ENCODE measurements at regions not wholly inside any gene's neighbourhood (a gene's known extent, or its start where the extent isn't known, plus 50 kb on each side); places are given as distances from the start of the nearest gene placed in this dataset.
"Not testable (repeated sequence)": the region's sequence is repeated elsewhere in the genome, so short reads cannot be mapped to it uniquely, and the experiment has no call there.

- no peak for DNase-seq (ENCODE audit: low read depth)
Measured at GRCh38 chr15:59896663-59897074, 107.4 kb upstream of the FOXB1 start.

- no peak for DNase-seq (ENCODE audit: low read depth)
Measured at GRCh38 chr15:59894835-59895234, 109.3 kb upstream of the FOXB1 start.

GRCh38 chr15:59892985-59893384 lies 111.1 kb upstream of the FOXB1 start:
- DNase-seq (ENCODE audit: low read depth): no peak

- not testable (repeated sequence) for DNase-seq (ENCODE audit: low read depth)
Measured at GRCh38 chr15:59887870-59888269, 116.2 kb upstream of the FOXB1 start.

DNA sequence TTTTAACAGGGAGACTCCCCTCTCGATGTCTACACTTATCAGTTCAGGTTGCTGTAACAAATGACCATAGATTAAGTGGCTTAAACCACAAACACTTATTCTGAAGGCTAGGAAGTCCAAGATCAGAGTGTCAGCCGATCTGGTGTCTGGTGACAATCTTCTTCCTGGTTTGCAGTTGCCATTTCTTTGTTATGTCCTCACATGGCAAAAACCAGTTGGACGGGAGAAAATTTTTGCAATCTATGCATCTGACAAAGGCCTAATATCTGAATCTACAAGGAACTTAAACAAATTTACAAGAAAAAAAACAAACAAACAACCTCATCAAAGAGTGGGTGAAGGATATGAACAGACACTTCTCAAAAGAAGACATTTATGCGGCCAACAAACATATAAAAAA lies 116.9 kb upstream of the FOXB1 start:
- no peak for DNase-seq (ENCODE audit: low read depth)

DNA sequence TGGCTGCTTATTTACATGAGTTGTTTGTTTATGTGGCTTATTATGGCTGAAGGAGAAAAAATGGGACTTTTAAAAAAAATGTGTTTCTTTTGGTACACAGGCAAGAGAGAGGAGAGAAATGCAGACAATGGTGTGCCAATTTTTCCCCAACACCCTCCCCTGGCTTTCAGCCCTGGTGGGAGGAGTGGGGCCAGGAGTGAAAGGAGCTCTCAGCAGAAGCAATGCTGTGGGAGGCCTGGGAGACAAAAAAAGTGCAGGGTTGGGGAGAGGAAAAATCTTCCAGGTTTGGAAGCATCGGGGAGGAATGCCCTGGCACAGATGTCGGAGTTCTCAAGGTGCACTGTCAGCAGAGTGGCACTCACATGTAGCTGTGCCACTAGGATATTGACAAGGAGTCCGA lies 117.7 kb upstream of the FOXB1 start:
- no peak for DNase-seq (ENCODE audit: low read depth)

DNA sequence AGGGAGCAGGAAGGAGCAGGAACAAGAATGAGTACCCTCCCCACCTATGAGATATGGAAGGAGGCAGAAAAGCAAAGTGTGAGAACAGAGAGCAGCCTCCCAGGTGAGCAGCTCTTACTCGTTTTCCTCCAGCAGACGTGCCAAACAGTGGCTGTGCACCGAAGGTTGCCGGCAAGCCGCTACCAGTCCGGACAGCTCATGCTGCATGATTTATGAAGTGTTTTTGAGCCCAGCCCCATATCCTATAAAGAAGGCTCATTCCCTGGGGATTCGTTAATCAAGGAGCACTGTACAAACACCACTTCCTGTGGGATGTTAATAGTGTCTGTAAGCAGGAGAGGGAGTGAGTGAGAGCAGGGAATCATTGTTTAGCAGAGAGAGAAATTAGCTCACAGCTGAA lies 118.3 kb upstream of the FOXB1 start:
- no peak for DNase-seq (ENCODE audit: low read depth)

GRCh38 chr15:59879506-59880265 lies 124.4 kb upstream of the FOXB1 start:
- no peak for DNase-seq (ENCODE audit: low read depth)

- no peak for DNase-seq (ENCODE audit: low read depth)
Measured at GRCh38 chr15:59876140-59876539, 128.0 kb upstream of the FOXB1 start.

- DNase-seq (ENCODE audit: low read depth): no peak
Measured at GRCh38 chr15:59873644-59874272, 130.4 kb upstream of the FOXB1 start.

DNA sequence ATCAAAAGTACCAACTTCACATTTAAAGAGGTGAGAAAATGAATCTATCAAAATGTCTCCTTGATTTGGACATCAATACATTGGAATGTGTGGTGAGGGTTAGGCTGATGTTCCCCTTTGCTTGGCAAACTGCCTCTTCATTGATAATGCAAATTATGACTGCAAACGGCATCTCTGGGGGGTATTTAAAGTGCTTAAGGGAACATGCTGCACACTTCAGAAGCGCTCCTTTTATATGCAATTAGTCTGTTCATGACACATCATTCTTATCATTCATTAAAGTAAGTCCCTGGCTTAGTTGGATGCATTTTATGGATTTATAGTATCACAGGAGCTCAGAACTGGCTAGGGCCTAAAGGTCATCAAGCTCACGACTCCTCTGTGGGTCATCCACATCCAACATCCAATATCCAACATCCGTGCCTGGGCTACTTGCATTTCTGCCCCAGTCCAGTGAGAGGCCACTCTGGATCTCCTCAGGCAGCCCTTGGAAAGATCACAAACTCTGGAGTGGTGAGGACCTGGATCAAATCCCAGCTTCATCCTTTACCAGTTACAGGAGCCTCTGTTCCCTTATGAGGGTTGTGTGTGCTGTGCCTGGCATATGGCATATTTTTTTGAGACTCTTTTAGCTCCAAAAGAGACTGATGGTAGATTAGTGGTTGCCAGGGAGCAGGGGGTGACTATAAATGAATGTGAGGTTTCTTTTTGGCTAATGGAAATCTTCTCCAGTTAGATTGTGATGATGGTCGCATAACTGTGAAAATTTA lies 136.8 kb upstream of the FOXB1 start:
- no peak for DNase-seq (ENCODE audit: low read depth)

DNA sequence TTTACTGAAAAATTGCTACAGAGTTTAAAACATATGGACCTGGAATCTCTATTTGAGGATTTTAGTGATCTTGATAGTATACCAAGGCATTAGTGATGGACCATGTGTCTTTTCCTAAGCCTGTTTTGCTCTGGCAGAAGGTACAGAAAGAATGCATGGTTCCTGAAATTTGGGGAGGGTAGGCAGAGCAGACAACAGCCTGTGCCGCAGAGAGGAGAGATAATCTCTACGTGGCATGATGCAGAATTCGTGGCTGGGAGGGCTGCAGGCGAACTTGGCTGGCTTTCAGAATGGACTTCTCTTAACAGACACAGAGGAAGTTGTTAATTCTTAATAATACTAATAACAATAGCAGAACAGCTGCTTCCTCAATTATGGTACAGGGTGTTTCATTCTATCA lies 137.5 kb upstream of the FOXB1 start:
- no peak for DNase-seq (ENCODE audit: low read depth)

- DNase-seq (ENCODE audit: low read depth): no peak
Measured at GRCh38 chr15:59862191-59863155, 141.6 kb upstream of the FOXB1 start.

DNA sequence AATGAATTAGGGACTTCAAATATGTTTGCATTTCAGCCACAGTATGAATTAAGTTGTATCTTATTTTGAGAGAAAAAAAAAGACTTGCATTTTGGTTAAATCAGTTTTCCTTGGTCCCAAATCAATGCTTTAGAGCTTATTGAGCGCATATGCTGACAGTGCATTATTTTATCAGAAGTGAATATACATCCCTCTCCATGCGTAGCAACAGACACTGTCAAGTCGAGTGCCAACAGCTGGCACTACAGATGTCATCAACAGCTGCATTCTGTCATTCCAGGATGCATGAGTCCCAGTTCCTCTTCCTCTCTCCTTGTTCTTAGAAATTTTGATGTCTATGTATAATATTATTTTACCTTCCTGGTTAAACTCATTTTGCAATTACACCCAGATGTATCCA lies 156.1 kb upstream of the FOXB1 start:
- no peak for DNase-seq (ENCODE audit: low read depth)

DNA sequence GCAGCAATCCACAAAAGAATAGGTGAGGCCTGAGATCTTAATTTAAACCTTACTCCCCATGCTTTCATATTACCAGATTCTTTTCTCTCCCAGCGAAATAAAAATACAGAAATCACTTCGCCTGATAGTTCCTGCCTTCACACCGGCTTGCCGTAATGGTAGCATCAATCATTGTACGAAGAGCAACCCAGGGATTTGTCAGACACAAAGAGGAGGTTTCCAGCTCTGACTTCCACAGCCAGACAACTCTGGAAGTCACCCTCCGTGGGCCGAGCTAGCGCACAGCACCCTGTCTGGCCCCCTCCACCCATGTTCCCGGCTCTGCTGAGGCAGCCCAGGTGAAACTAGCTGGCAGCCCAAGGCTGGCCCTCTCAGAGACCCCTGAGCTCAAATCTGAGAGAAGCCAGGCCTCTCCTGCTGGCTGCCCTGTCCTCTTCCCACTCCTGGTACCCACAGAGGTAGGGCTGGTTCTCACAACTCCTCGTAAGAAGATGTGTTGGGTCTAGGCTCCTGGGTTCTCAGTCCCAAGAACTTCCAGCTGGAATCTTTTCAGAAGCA lies 156.9 kb upstream of the BNIP2 start:
- no peak for DNase-seq (ENCODE audit: low read depth)

DNA sequence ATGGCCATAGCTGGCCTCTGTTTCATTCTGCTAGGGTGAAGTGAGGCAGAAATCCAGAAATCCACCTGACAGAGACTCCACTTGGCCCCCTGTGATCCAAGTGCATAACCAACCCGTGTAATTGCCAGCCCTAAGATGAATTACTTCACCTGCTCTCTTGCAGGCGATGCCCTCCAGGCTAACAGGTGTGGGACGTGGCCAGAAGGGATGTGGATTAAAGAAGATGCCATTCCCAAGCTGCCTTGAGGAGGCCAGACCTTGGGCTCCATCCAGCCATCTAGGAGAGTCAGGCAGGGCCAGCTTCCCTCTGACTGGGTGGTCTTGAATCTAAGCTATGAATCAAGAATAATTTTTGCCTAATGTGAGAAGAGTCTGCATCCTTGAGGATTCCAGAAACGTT lies 154.5 kb upstream of the BNIP2 start:
- DNase-seq (ENCODE audit: low read depth): no peak

DNA sequence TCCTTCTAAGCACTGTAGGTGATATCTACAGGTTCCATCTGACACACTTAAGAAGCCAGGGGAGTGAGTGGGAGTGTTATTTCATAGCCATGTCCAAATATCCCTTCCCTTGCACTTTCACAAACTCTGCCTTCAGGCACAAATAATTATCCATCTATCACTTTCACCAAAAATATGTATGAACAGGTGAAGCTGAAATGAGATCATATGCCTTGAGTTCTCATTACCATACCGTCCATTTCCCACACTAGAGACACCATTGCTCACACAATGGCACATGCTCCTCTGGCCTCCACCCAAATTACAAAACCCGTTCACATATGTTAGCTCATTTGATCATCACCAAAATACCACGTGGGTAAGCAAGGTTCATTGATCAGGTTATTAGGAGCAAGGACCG lies 151.9 kb upstream of the BNIP2 start:
- DNase-seq (ENCODE audit: low read depth): no peak

DNA sequence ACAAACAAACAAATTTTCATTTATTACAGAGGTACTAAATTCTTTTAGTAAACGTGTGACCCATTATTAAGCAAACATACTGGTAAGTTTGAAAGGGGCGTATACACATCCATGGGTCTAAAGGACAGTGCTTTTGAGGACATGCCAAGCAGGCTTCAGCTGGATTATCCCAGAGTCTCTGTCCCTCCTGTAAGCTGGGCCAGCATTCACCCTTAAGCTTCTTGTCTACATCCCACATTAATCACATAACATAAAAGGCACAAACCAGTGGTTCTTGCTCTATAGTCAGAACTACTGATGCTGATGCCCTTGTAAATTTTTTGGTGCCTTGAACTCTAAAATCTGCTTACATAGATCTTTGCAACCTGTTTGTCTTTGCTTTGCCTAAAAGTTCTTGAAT lies 150.8 kb upstream of the BNIP2 start:
- DNase-seq (ENCODE audit: low read depth): no peak

DNA sequence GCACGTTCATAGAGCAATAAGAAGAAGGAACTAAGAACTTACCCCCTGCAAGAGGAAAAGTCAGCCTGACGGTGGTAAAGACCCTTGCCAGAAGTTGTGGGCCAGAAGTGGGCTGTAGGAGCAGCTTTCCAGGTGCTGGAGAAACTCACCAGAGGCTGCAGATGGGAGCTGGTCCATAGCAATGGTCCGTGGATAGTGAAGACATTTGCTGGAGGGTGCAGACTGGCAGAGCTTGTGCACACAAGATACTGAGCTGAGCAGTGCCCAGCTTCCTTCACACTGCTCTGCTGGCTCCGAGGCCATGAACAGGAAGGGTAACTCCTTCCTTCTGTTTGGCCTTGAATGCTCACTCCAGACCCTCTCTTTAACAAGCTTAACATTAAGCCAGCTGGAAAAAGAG lies 149.8 kb upstream of the BNIP2 start:
- DNase-seq (ENCODE audit: low read depth): no peak

GRCh38 chr15:59835776-59836175 lies 146.7 kb upstream of the BNIP2 start:
- DNase-seq (ENCODE audit: low read depth): no peak

- DNase-seq (ENCODE audit: low read depth): no peak
Measured at GRCh38 chr15:59834528-59834927, 145.4 kb upstream of the BNIP2 start.

- DNase-seq (ENCODE audit: low read depth): no peak
Measured at GRCh38 chr15:59833366-59833765, 144.2 kb upstream of the BNIP2 start.

Data from stimulated activated CD8-positive, alpha-beta memory T cell treated with anti-CD3 and anti-CD28 coated beads, Interleukin-15, amount 100 ng/mL, for 1 hour (primary cell).